Adrenal gland (tissue), 9 donors: ENCODE measurements at regions not wholly inside any gene's neighbourhood (a gene's known extent, or its start where the extent isn't known, plus 50 kb on each side); places are given as distances from the start of the nearest gene placed in this dataset.

Experiments
- DNase-seq, 7 donors: peaks; one replicate each; pipeline ENCODE4 v3.0.0-alpha.2; 2019 to 2020
- H3K27ac ChIP-seq, 5 donors: fragments of 200-600 bp; sonication (generic) in 4 of 5; 1 replicate in 3 of 5; 2 replicates in 2 of 5; pipeline versions ENCODE4 v1.5.1 to v1.8.0; 2016 to 2020; ENCODE audit warnings: mild to moderate bottlenecking in 1 of 5
- H3K27me3 ChIP-seq: fragments of 200-600 bp; 2 replicates; pipeline ENCODE4 v1.8.0; 2021
- H3K36me3 ChIP-seq, 2 donors: fragments of 200-600 bp; replicated peaks in 1 of 2; 1 replicate in 1 of 2; 2 replicates in 1 of 2; pipeline versions ENCODE4 v1.5.1 to v1.8.0; 2018 to 2022
- H3K4me1 ChIP-seq, 2 donors: fragments of 200-600 bp; replicated peaks in 1 of 2; 1 replicate in 1 of 2; 2 replicates in 1 of 2; pipeline versions ENCODE4 v1.5.1 to v1.8.0; 2018 to 2021
- H3K4me3 ChIP-seq, 4 donors: fragments of 200-600 bp; sonication (generic) in 3 of 4; one replicate each; pipeline ENCODE4 v1.5.1; 2016 to 2018
- H3K9me3 ChIP-seq, 3 donors: fragments of 200-600 bp; sonication (generic) in 1 of 3; replicated peaks in 1 of 3; 1 replicate in 2 of 3; 2 replicates in 1 of 3; pipeline versions ENCODE4 v1.5.1 to v1.8.0; 2016 to 2021
- CTCF ChIP-seq, 6 experiments: fragments of 450-650 bp in 4 of 6; fragments of 200-600 bp in 2 of 6; sonication (generic) in 1 of 6; IDR thresholded peaks; 1 replicate in 5 of 6; 2 replicates in 1 of 6; pipeline versions ENCODE4 v1.5.1 to v1.8.0; 2016 to 2021; ENCODE audit warnings: antibody characterized with exemption in 6 of 6, mild to moderate bottlenecking in 2 of 6, moderate library complexity in 1 of 6
- POLR2A ChIP-seq, 2 donors: fragments of 450-650 bp; IDR thresholded peaks; one replicate each; pipeline ENCODE4 v1.6.1; 2017; ENCODE audit warnings: antibody characterized with exemption in 2 of 2, mild to moderate bottlenecking in 2 of 2, moderate library complexity in 1 of 2
- WGBS, 4 donors: extraction: QIAGEN DNeasy Blood & Tissue Kit in 2 of 4; methylation state at CpG; one replicate each; pipeline versions ENCODE4 v1.1.5 to v1.1.7; 2013 to 2017; 5-methylcytosine and 5-hydroxymethylcytosine counted together
- intact Hi-C, 2 donors: fragments of 100-400 bp; cut with DNase I; formaldehyde crosslinking; loops; one replicate each; pipeline versions ENCODE4 v1.14.1 to v1.15.0; 2022 to 2023
- donor health status: healthy with polysubstance abuse.
- donor health status: Bipolar disorder and iron deficiency.
- donor health status: DM: yes; HTN: yes; CAD: no.
- donor health status: DM: no; HTN: no; CAD: no.
- donor health status: DM: no; HTN: no; CAD: no.

- Histone ChIP-seq H3K4me1 (peaks cover 0 to 5% of the 10 kb centered on the region in 2 donors), H3K27me3 (no peaks in the 10 kb centered on the region), H3K27ac (no peak overlapping the region), H3K9me3 (no peaks in the 10 kb centered on the region), H3K36me3 (no peaks in the 10 kb centered on the region), H3K4me3 (no peak overlapping the region)
- intact Hi-C loops, result no loop called here
- 33 to 38% (median 33%) methylated on average over 6 of the region's 6 CpGs for WGBS, 4 donors
- peak in 1 of 7 donors; percentile 60 for DNase-seq
- TF ChIP-seq POLR2A (IDR thresholded peaks at IDR 0.05) (no peak), CTCF (IDR thresholded peaks at IDR 0.05) (no peak)
Measured at GRCh38 chr2:133957724-133958480, 296.0 kb upstream of the MGAT5 start.

- Histone ChIP-seq H3K4me3 (no peak overlapping the region), H3K27ac (no peak overlapping the region), H3K4me1 (peaks cover 0 to 5% of the 10 kb centered on the region in 2 donors), H3K27me3 (no peaks in the 10 kb centered on the region), H3K36me3 (no peaks in the 10 kb centered on the region), H3K9me3 (no peaks in the 10 kb centered on the region)
- DNase-seq, result no peak
- 63 to 100% (median 83%) methylated on average over 1 of the region's 1 CpG for WGBS, 4 donors
- TF ChIP-seq CTCF (IDR thresholded peaks at IDR 0.05) (no peak), POLR2A (IDR thresholded peaks at IDR 0.05) (no peak)
- intact Hi-C loops, result no loop called here
Measured at GRCh38 chr2:133959066-133959465, 294.8 kb upstream of the MGAT5 start.

- no peaks in the 10 kb centered on the region for H3K9me3 ChIP-seq
- DNase-seq, result no peak
- no peaks in the 10 kb centered on the region for H3K27me3 ChIP-seq
- H3K4me1 ChIP-seq, result no peaks in the 10 kb centered on the region
- WGBS, 4 donors, result 66 to 76% (median 71%) methylated on average over 4 of the region's 4 CpGs
- H3K27ac ChIP-seq, result no peak overlapping the region
- TF ChIP-seq POLR2A (IDR thresholded peaks at IDR 0.05) (no peak), CTCF (IDR thresholded peaks at IDR 0.05) (no peak)
- H3K4me3 ChIP-seq, result no peak overlapping the region
- intact Hi-C loops, result no loop called here
- H3K36me3 ChIP-seq, result no peaks in the 10 kb centered on the region
Measured at GRCh38 chr2:133966720-133967304, 287.1 kb upstream of the MGAT5 start.

DNA sequence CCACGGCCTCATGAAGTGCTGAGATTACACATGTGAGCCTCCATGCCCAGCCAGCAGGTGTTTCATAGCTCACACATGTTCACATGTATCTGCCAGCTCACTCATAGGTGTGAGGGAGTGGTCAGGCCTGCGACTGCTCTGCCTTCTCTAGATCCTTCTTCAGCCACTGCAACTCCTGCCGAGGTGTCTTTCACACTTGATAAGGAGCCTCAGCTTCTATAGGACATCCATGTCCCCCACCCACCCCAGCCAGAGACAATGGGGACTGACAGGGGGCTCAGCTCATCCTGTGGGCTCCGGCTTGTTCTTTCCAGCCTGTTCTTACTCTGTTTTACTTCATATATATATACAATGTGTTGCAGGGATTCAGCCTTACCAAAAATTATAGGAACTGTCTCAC is 286.5 kb upstream of the MGAT5 start:
- no peaks in the 10 kb centered on the region for H3K36me3 ChIP-seq
- H3K27me3 ChIP-seq, result no peaks in the 10 kb centered on the region
- H3K4me1 ChIP-seq, result peaks cover 0 to 1% of the 10 kb centered on the region in 2 donors
- H3K9me3 ChIP-seq, result no peaks in the 10 kb centered on the region
- intact Hi-C loops, result no loop called here
- 78 to 89% (median 88%) methylated on average over 4 of the region's 4 CpGs for WGBS, 4 donors
- no peak for TF ChIP-seq CTCF (IDR thresholded peaks at IDR 0.05)
- no peak for DNase-seq
- no peak overlapping the region for H3K4me3 ChIP-seq
- no peak overlapping the region for H3K27ac ChIP-seq
